Esophagus muscularis mucosa (tissue), 4 donors: ENCODE measurements at regions not wholly inside any gene's neighbourhood (a gene's known extent, or its start where the extent isn't known, plus 50 kb on each side); places are given as distances from the start of the nearest gene placed in this dataset.

Experiments
- EP300 ChIP-seq: sonication (generic); formaldehyde crosslinking; IDR thresholded peaks from one replicate; pipeline ENCODE4 v1.6.1; 2017; ENCODE audit warnings: antibody characterized with exemption
- POLR2A ChIP-seq: fragments of 450-650 bp; IDR thresholded peaks from one replicate; pipeline ENCODE4 v1.6.1; 2017; ENCODE audit warnings: antibody characterized with exemption, moderate library complexity, mild to moderate bottlenecking, low read depth
- POLR2AphosphoS5 ChIP-seq, 2 donors: sonication (generic); formaldehyde crosslinking; IDR thresholded peaks; one replicate each; pipeline ENCODE4 v1.6.1; 2017; ENCODE audit warnings: antibody characterized with exemption in 2 of 2
- TF ChIP-seq, protein P1 (sequence below), 3 experiments: fragments of 200-600 bp in 2 of 3; fragments of 450-650 bp in 1 of 3; sonication (generic) in 2 of 3; IDR thresholded peaks; one replicate each; pipeline ENCODE4 v1.5.1; 2017 to 2019; ENCODE audit warnings: antibody characterized with exemption in 3 of 3, mild to moderate bottlenecking in 2 of 3, moderate library complexity in 1 of 3

DNA sequence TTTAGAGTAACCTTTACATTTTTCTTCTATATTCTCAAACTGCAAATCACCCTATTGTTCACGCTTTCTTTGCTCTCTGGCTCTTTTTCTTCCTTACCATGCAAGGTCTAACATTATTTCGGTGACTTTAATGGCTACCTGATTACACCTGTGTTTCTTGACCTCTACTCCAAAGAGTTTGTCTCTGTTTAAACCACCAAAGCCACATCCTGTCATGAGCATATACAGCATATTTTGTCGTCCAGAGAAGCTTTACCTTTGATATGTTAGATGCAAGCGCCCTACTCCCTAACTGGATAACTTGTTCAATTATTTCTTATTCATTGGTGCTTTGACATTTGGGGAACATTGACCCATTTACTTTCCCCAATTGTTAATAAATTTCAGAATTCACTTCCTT, 565.1 kb upstream of the GCFC2 start:
- no peak for TF ChIP-seq POLR2A
- TF ChIP-seq, protein P1, sequence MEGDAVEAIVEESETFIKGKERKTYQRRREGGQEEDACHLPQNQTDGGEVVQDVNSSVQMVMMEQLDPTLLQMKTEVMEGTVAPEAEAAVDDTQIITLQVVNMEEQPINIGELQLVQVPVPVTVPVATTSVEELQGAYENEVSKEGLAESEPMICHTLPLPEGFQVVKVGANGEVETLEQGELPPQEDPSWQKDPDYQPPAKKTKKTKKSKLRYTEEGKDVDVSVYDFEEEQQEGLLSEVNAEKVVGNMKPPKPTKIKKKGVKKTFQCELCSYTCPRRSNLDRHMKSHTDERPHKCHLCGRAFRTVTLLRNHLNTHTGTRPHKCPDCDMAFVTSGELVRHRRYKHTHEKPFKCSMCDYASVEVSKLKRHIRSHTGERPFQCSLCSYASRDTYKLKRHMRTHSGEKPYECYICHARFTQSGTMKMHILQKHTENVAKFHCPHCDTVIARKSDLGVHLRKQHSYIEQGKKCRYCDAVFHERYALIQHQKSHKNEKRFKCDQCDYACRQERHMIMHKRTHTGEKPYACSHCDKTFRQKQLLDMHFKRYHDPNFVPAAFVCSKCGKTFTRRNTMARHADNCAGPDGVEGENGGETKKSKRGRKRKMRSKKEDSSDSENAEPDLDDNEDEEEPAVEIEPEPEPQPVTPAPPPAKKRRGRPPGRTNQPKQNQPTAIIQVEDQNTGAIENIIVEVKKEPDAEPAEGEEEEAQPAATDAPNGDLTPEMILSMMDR (IDR thresholded peaks at IDR 0.05): no peak
- TF ChIP-seq POLR2AphosphoS5 (IDR thresholded peaks at IDR 0.05): no peak
- no peak for TF ChIP-seq EP300
